GF-D8 (cell line): ENCODE measurements at regions not wholly inside any gene's neighbourhood (a gene's known extent, or its start where the extent isn't known, plus 50 kb on each side); places are given as distances from the start of the nearest gene placed in this dataset.
"Not testable (repeated sequence)": the region's sequence is repeated elsewhere in the genome, so short reads cannot be mapped to it uniquely, and the experiment has no call there.

Source experiments
- DNase-seq: peaks from one replicate; lab custom pipeline; 2025; lab: John Stamatoyannopoulos, UW

- DNase-seq: not testable (repeated sequence)
Observed at GRCh38 chr4:8972635-8973034, 101.0 kb upstream of the HMX1 start.

GRCh38 chr4:8965896-8966295, 94.3 kb upstream of the HMX1 start:
- DNase-seq: not testable (repeated sequence)

GRCh38 chr4:8964201-8964788, 92.7 kb upstream of the HMX1 start:
- not testable (repeated sequence) for DNase-seq

- not testable (repeated sequence) for DNase-seq
Observed at GRCh38 chr4:8963533-8963932, 91.9 kb upstream of the HMX1 start.

GRCh38 chr4:8961343-8961742, 89.7 kb upstream of the HMX1 start:
- peak; percentile 2 for DNase-seq

GRCh38 chr4:8959471-8959870, 87.8 kb upstream of the HMX1 start:
- not testable (repeated sequence) for DNase-seq

- DNase-seq: not testable (repeated sequence)
Observed at GRCh38 chr4:8954001-8954400, 82.4 kb upstream of the HMX1 start.

GRCh38 chr4:8952791-8953190, 81.2 kb upstream of the HMX1 start:
- DNase-seq: not testable (repeated sequence)

- DNase-seq: not testable (repeated sequence)
Observed at GRCh38 chr4:8952109-8952508, 80.5 kb upstream of the HMX1 start.

GRCh38 chr4:8945506-8945905, 73.9 kb upstream of the HMX1 start:
- not testable (repeated sequence) for DNase-seq

GRCh38 chr4:8943367-8943766, 71.7 kb upstream of the HMX1 start:
- DNase-seq: not testable (repeated sequence)

- not testable (repeated sequence) for DNase-seq
Observed at GRCh38 chr4:8942088-8942487, 70.4 kb upstream of the HMX1 start.

GRCh38 chr4:8941492-8941805, 69.8 kb upstream of the HMX1 start:
- not testable (repeated sequence) for DNase-seq

GRCh38 chr4:8940792-8941491, 69.3 kb upstream of the HMX1 start:
- no peak for DNase-seq

- no peak for DNase-seq
Observed at GRCh38 chr4:8939840-8940742, 68.5 kb upstream of the HMX1 start.

- DNase-seq: no peak
Observed at GRCh38 chr4:8939160-8939839, 67.7 kb upstream of the HMX1 start.

GRCh38 chr4:8938623-8939022, 67.0 kb upstream of the HMX1 start:
- DNase-seq: no peak

GRCh38 chr4:8938137-8938536, 66.5 kb upstream of the HMX1 start:
- no peak for DNase-seq

- DNase-seq: no peak
Observed at GRCh38 chr4:8932884-8933283, 61.2 kb upstream of the HMX1 start.

GRCh38 chr4:8928074-8928473, 56.4 kb upstream of the HMX1 start:
- DNase-seq: no peak

- no peak for DNase-seq
Observed at GRCh38 chr4:8922481-8922880, 50.8 kb upstream of the HMX1 start.

GRCh38 chr4:8921465-8921864, 49.8 kb upstream of the HMX1 start:
- DNase-seq: no peak
